Kidney (tissue), 13 donors: ENCODE measurements at regions not wholly inside any gene's neighbourhood (a gene's known extent, or its start where the extent isn't known, plus 50 kb on each side); places are given as distances from the start of the nearest gene placed in this dataset.

Experiments used
- DNase-seq, 5 donors: peaks; one replicate each; pipeline ENCODE4 v3.0.0-alpha.2; 2013 to 2020
- FAIRE-seq: peaks from 2 replicates; lab custom pipeline; 2012; peaks lifted over from hg19 to GRCh38; lab: Jason Lieb, UNC
- H3K27ac ChIP-seq, 2 donors: one replicate each; pipeline ENCODE4 v1.7.0; 2013; ENCODE audit warnings: low read depth in 2 of 2, low read length in 2 of 2, inconsistent platforms in 1 of 2
- H3K27me3 ChIP-seq: one replicate; pipeline ENCODE4 v1.7.1; 2013; ENCODE audit warnings: low read length, inconsistent platforms; ENCODE audit not compliant: control insufficient read depth, insufficient read depth
- H3K36me3 ChIP-seq, 3 donors: one replicate each; pipeline versions ENCODE4 v1.7.0 to v1.7.1; 2013; ENCODE audit warnings: low read length in 3 of 3, control low read depth in 1 of 3, inconsistent platforms in 1 of 3; ENCODE audit not compliant: insufficient read depth in 3 of 3, control insufficient read depth in 2 of 3
- H3K4me1 ChIP-seq, 3 donors: one replicate each; pipeline versions ENCODE4 v1.7.0 to v1.7.1; 2013; ENCODE audit warnings: low read length in 3 of 3, inconsistent platforms in 1 of 3, low read depth in 1 of 3; ENCODE audit not compliant: control insufficient read depth in 2 of 3, insufficient read depth in 2 of 3
- H3K4me3 ChIP-seq, 3 donors: one replicate each; pipeline versions ENCODE4 v1.7.0 to v1.8.1; 2013; ENCODE audit warnings: low read length in 3 of 3, control low read depth in 1 of 3, inconsistent platforms in 1 of 3
- H3K9ac ChIP-seq, 3 donors: one replicate each; pipeline versions ENCODE4 v1.7.0 to v1.7.1; 2013; ENCODE audit warnings: low read length in 3 of 3, control low read depth in 1 of 3, inconsistent platforms in 1 of 3
- H3K9me3 ChIP-seq, 3 donors: one replicate each; pipeline versions ENCODE4 v1.7.0 to v1.7.1; 2013; ENCODE audit warnings: low read length in 3 of 3, control low read depth in 1 of 3, inconsistent platforms in 1 of 3; ENCODE audit not compliant: control insufficient read depth in 2 of 3, insufficient read depth in 1 of 3
- intact Hi-C: fragments of 100-400 bp; cut with DNase I; formaldehyde crosslinking; loops from one replicate; pipeline ENCODE4 v1.11.1; 2022
- TF ChIP-seq, protein P1 (sequence below): IDR thresholded peaks from 3 replicates; pipeline ENCODE4 v1.5.1; 2012; ENCODE audit warnings: mild to moderate bottlenecking, moderate library complexity, borderline replicate concordance; ENCODE audit not compliant: insufficient read depth; ENCODE audit errors: extremely low read depth
- donor health status: control.
- donor health status: control.
- donor health status: control.
- donor health status: control.
- donor health status: control.
- donor health status: DM: yes; HTN: yes; CAD: no.
- donor health status: Normal renal cell carcinoma (clear cell type).

DNA sequence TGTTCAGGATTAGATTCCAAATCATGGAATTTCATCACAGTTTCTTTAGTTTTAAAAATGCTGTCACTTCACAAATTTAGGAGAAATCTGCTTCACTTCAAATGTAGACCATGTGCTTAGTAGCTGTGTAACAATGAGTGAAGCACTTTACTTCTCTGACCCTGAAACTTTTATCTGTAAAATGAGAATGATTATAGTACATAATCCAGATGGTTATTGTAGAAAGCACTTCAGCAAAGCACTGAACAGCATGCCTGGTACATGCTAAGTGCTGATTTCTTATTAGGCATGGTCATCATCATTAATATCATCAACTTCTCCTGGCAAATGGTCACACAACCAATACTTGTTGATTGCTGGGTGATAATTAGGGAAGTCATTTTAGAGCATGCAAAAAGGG lies 705.0 kb downstream of the EPHA7 start:
- DNase-seq, result no peak
- Histone ChIP-seq H3K4me1 (no peaks in the 10 kb centered on the region), H3K9ac (no peak overlapping the region), H3K36me3 (no peaks in the 10 kb centered on the region), H3K27me3 (no peaks in the 10 kb centered on the region), H3K27ac (no peak overlapping the region), H3K9me3 (no peaks in the 10 kb centered on the region), H3K4me3 (no peak overlapping the region)
- intact Hi-C loops, result no loop called here
- FAIRE-seq, result no peak
- TF ChIP-seq, protein P1, sequence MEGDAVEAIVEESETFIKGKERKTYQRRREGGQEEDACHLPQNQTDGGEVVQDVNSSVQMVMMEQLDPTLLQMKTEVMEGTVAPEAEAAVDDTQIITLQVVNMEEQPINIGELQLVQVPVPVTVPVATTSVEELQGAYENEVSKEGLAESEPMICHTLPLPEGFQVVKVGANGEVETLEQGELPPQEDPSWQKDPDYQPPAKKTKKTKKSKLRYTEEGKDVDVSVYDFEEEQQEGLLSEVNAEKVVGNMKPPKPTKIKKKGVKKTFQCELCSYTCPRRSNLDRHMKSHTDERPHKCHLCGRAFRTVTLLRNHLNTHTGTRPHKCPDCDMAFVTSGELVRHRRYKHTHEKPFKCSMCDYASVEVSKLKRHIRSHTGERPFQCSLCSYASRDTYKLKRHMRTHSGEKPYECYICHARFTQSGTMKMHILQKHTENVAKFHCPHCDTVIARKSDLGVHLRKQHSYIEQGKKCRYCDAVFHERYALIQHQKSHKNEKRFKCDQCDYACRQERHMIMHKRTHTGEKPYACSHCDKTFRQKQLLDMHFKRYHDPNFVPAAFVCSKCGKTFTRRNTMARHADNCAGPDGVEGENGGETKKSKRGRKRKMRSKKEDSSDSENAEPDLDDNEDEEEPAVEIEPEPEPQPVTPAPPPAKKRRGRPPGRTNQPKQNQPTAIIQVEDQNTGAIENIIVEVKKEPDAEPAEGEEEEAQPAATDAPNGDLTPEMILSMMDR, result no peak

DNA sequence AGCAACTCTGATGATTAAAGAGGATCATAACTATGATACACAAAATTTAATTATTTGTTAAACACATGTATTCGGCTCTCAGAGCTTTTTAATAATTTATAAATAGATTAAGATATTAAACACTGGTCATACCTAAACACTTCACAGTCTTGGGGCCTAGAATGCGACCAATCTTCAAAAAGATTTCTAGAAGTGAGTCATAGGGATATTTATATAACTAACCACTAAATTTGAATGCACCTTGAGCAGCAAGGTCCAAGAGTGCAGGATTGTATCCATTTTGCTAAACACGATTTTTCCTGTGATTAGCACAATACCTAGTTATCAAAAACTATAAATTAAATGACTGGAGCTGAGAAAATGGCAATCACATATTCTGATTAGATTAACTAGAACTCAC lies 709.3 kb downstream of the EPHA7 start:
- Histone ChIP-seq H3K9ac (no peak overlapping the region), H3K4me3 (no peak overlapping the region), H3K27ac (no peak overlapping the region), H3K9me3 (no peaks in the 10 kb centered on the region), H3K27me3 (no peaks in the 10 kb centered on the region), H3K4me1 (no peaks in the 10 kb centered on the region), H3K36me3 (no peaks in the 10 kb centered on the region)
- intact Hi-C loops, result no loop called here
- TF ChIP-seq, protein P1, result no peak
- DNase-seq (no peak), FAIRE-seq (no peak)

DNA sequence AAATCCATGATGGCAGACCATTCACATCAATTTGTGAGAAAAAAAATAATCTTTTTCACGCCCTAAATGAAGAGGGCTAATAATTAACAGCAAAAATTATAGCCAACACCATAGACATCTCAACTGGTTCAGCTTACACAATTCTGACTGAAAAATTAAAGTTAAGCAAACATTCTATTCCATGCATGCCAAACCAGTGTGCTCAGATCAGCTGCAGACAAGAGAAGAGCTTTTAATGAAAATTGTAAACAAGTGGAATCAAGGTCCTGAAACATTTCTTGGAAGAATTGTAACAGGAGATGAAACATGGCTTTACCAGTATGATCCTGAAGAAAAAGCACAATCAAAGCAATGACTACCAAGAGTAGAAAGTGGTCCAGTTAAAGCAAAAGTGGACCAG lies 710.4 kb downstream of the EPHA7 start:
- FAIRE-seq, result no peak
- intact Hi-C loops, result no loop called here
- H3K36me3 ChIP-seq, result no peaks in the 10 kb centered on the region
- no peaks in the 10 kb centered on the region for H3K27me3 ChIP-seq
- TF ChIP-seq, protein P1, result no peak
- no peaks in the 10 kb centered on the region for H3K4me1 ChIP-seq
- H3K9me3 ChIP-seq, result no peaks in the 10 kb centered on the region
- H3K4me3 ChIP-seq, result no peak overlapping the region
- H3K27ac ChIP-seq, result no peak overlapping the region
- DNase-seq, result no peak
- no peak overlapping the region for H3K9ac ChIP-seq

DNA sequence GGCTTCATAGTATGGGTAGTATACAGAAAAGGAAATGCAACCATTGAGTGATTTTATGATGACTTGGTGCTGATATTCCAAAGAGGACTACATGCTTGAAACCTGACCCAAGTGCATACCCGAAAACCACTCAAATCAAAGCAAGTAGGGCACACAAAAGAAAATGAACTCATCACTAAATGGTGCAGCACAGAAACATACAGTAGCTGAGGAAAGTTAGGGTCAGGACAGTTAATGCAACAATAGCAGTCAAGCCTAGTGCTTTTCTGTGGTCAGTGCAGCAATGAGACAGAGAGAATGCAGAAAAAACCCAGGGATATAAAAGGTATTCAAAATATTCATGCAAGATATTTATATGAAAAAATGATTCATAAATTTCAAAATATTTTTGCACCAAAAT lies 711.1 kb downstream of the EPHA7 start:
- Histone ChIP-seq H3K4me3 (no peak overlapping the region), H3K4me1 (no peaks in the 10 kb centered on the region), H3K27me3 (no peaks in the 10 kb centered on the region), H3K27ac (no peak overlapping the region), H3K36me3 (no peaks in the 10 kb centered on the region), H3K9me3 (no peaks in the 10 kb centered on the region), H3K9ac (no peak overlapping the region)
- no peak for FAIRE-seq
- TF ChIP-seq, protein P1, result no peak
- intact Hi-C loops, result no loop called here
- DNase-seq, result no peak
